Activated naive CD4-positive, alpha-beta T cell treated with anti-CD3 and anti-CD28 coated beads, Interleukin-2, amount 50 U/mL, for 72 hours (primary cell): ENCODE measurements at regions not wholly inside any gene's neighbourhood (a gene's known extent, or its start where the extent isn't known, plus 50 kb on each side); places are given as distances from the start of the nearest gene placed in this dataset.

Source experiments
- ATAC-seq, 2 donors: fragments of 150-1000 bp; cut with Tn5 transposase; 2 replicates each; pipeline ENCODE4 v1.10.0; 2021; ENCODE audit warnings: mild to moderate bottlenecking in 2 of 2, moderate library complexity in 2 of 2
- DNase-seq, 2 donors: peaks; one replicate each; pipeline ENCODE4 v3.0.0; 2021 to 2022; ENCODE audit warnings: low spot score in 2 of 2
- H3K27ac Mint-ChIP-seq, 2 donors: one replicate each; pipeline ENCODE4 v1.8.0; 2022; ENCODE audit warnings: mild to moderate bottlenecking in 2 of 2, mixed read lengths in 2 of 2
- H3K36me3 Mint-ChIP-seq, 2 donors: one replicate each; pipeline ENCODE4 v1.8.0; 2022; ENCODE audit warnings: mixed read lengths in 2 of 2
- H3K9me3 Mint-ChIP-seq, 2 donors: one replicate each; pipeline ENCODE4 v1.8.0; 2022; ENCODE audit warnings: mixed read lengths in 2 of 2

DNA sequence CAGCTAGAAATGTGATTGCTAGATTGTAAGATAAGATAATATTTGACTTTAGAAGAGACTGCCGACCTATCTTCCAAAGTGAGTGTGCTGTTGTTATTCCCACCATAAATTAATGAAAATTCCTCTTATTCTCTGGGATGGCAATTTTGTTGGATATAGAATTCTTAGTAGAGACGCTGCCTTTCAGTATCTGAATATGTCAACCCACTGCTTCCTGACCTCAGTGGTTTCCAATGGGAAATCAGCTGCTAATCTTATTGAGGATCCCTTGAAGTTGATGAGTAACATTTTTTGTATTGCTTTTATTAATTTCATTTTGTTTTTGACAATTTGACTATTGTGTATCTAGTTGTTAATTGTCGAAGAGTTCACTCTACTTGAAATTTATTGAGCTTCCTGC, 313.0 kb downstream of the BMP2 start:
- Mint-ChIP-seq H3K9me3 (peaks cover 0 to 12% of the 10 kb centered on the region in 2 donors), H3K27ac (no peak overlapping the region), H3K36me3 (no peaks in the 10 kb centered on the region)
- no peak for ATAC-seq
- DNase-seq: no peak

DNA sequence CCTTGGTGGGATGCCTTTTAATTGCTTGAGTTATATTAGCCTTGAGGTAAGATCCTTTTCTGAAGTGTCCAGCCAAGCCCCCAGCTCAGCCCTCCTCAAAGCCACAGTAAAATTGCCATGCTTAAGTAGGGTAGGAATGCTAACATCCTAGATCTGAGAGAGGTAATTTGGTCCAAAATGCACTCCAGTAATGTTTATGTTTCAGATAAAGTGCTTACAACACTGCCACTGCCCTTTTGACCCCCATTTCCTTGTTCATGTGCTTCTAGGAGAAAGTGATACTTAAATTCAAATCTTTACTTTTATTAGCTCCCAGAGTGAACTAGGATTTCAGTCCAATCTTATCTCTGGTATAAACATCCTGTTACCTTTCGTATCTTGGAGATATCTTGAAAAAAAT, 318.0 kb downstream of the BMP2 start:
- no peak overlapping the region for H3K27ac Mint-ChIP-seq
- DNase-seq (no peak), ATAC-seq (no peak)
- peaks cover 15 to 17% of the 10 kb centered on the region in 2 donors for H3K9me3 Mint-ChIP-seq
- no peaks in the 10 kb centered on the region for H3K36me3 Mint-ChIP-seq

DNA sequence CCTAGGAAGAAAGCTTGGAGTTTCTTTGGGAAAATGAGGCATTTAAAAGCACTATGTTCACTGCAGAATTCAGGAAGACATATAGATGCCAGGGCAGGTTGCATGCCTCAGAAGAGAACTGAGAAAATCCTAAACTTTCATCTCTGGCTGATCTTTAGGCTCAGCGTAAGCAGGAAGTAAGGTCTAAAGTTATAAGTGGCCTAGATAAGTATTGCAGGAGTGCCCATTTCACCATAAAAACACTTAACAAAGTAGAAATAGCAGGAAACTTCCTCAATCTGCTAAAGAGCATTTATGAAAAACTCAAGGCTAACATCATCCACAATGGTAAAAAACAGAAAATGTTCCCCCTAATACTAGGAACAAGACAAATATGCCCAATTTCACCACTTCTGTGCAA, 320.3 kb downstream of the BMP2 start:
- H3K27ac Mint-ChIP-seq: no peak overlapping the region
- no peak for ATAC-seq

DNA sequence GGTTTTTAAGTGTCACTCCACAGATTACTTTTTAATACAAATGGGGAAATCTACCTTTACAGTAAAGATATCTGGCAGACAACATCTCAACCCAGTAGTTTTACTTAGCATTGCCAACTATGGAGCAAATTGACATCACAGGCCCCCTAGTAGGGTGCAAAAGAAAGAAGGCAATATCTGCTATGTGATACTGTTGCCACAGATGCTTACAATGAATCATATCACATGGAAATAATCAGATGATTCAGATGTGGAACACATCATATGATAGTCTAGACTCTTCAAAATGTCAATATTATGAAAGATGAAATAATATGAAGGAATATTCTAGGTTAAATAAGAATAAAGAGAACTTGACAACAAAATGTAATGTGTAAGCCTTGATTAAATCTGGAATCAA, 322.5 kb downstream of the BMP2 start:
- Mint-ChIP-seq H3K36me3 (peaks cover 0 to 5% of the 10 kb centered on the region in 2 donors), H3K9me3 (peaks cover 18 to 21% of the 10 kb centered on the region in 2 donors), H3K27ac (no peak overlapping the region)
- no peak for DNase-seq
- ATAC-seq: no peak

More for the DNA sequence above, 320.3 kb downstream of the BMP2 start:
- no peak for DNase-seq
- no peaks in the 10 kb centered on the region for H3K36me3 Mint-ChIP-seq
- H3K9me3 Mint-ChIP-seq: peaks cover 15 to 21% of the 10 kb centered on the region in 2 donors

DNA sequence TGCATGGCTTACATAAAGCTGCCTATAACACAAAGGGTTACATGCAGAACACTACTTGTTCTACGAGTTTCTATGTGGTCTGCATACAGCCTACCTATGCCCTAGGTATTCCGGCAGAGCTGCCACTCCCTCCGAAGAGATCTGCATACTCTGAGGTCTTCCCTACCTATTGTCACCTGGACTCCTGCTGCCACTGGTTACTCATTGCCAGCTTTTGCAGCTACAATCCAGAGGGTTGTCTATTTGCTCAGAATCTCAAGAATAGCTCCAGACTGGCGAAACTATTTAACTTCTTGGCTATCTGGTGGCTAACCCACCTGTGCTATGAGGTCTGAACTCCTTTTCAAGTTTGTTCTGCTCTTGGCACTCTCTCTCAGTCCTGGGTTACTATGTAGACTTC, 323.3 kb downstream of the BMP2 start:
- no peak overlapping the region for H3K27ac Mint-ChIP-seq
- H3K36me3 Mint-ChIP-seq: peaks cover 0 to 5% of the 10 kb centered on the region in 2 donors
- ATAC-seq: no peak
- peaks cover 17% of the 10 kb centered on the region in 2 donors for H3K9me3 Mint-ChIP-seq
- DNase-seq: no peak

DNA sequence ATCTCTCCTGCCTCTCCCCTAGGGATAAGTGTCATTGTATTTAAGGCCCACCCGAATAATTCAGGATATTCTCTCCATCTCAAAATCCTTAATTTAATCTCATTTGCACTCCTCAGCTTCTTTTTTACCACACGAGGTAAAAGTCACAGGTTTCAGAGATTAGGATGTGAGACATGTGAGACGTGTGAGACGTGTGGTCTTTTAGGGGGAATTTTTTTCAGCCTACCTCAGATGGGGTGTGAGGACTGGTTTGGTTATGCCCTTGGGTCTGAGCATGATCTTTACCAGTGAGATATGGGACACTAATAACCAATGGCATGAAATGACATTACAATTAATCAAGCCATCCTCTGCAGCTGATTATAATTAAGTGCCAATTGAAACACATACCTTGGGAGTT, 324.2 kb downstream of the BMP2 start:
- Mint-ChIP-seq H3K9me3 (peaks cover 12 to 14% of the 10 kb centered on the region in 2 donors), H3K27ac (no peak overlapping the region), H3K36me3 (peaks cover 0 to 5% of the 10 kb centered on the region in 2 donors)
- DNase-seq: no peak
- ATAC-seq: no peak

DNA sequence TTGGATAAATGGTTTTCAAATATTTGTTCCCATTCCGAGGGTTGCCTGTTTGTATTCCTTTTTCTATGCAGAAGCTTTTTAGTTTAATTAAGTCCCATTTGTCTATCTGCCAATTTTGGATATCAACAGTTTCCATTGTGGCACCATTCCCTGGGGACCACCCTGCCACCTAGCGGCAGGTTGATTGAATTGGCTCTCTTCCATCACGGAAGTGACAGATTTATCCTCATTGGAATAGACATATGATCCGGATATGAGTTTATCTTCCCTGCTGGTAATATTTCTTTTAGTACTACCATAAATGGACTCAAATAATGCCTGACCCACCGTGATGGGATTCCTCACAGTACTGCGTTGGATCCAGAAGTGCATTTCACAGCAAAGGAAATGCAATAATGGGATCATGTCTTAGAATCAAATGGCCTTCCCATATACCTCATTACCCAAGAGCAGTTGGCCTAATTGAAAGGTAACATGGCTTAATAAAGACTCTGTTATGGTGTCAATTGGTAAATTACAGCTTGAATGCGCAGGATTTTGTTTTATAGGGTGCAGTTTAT, 327.0 kb downstream of the BMP2 start:
- H3K27ac Mint-ChIP-seq: no peak overlapping the region
- no peak for ATAC-seq
- peaks cover 0 to 5% of the 10 kb centered on the region in 2 donors for H3K36me3 Mint-ChIP-seq
- peak in 1 of 2 donors; percentile 7 for DNase-seq
- peaks cover 6 to 19% of the 10 kb centered on the region in 2 donors for H3K9me3 Mint-ChIP-seq

DNA sequence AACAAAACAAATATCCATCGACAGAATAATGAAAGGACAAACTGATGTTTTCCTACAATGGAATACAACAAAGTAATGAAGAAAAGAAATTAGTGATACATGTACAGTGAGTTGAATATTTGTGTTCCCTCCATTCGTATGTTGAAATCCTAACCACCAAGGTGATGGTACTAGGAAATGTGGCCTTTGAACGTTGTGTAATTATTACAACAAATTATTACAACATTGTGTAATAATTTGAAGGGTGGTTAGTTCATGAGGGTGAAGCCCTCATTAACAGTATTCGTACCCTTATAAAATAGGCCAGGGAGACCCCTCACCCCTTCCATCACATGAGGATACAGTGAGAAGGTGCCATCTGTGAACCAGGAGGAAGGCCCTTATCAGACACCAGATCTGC, 339.4 kb downstream of the BMP2 start:
- Mint-ChIP-seq H3K27ac (no peak overlapping the region), H3K36me3 (no peaks in the 10 kb centered on the region), H3K9me3 (peaks cover 13 to 19% of the 10 kb centered on the region in 2 donors)
- DNase-seq (no peak), ATAC-seq (no peak)

DNA sequence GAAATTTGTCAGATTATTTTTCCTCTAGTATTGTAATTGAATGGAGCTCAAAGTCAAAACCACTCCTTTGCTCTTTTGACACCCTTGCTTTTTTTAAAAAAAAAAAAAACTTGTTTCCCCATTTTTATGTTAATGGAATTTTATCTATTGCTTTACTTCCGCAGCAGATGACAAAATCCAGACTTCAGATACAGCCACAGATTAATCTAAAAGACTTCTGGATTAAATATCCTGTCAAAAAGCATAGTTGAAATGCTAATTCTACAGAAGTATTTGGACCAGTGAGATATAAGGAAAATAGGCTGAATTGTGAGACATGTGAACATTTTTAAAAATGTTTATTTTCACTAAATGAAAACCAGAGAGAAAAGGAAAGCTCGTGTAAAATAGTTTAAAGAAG, 341.4 kb downstream of the BMP2 start:
- H3K27ac Mint-ChIP-seq: no peak overlapping the region

DNA sequence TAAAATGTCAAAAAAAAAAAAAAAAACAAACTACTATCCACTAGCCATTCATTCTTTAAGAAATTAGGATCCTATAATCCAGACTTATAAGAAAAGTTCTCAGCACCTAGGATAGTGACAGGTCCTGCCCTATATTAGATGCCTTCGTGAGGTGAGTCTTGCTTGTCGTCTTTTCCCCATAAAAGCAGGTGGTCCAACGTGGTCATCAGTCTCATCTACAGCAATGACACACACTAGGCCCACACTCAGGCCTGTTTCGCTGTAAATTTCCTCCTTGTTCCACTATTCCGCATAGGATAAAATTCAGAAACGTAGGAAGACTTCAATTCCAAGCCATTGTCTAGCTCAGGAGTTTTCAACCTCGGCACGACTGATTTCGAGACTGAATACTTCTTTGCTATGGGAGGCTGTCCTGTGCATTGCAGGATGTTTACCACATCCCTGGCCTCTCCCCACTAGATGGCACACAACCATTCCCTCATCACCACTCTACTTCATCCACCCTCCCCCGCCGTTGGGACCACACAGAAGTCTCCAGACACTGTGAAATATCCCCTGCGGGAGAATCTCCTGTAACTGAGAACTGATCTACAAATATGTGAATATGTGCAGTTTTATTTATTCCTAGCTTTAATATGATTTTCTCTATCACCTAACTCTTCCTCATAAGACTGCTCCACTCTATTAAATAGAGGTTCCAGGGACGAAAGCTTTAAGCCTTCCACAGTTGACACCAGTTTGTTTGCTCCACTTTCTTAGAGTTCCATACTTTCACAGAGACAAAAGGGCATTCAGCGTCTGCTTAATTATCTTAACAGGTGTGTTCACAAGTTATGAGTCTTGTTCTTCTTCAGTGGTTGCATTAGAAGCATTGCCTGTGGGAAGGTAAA, 346.3 kb downstream of the BMP2 start:
- Mint-ChIP-seq H3K36me3 (no peaks in the 10 kb centered on the region), H3K9me3 (peaks cover 12 to 21% of the 10 kb centered on the region in 2 donors), H3K27ac (no peak overlapping the region)
- no peak for DNase-seq
- ATAC-seq: no peak

More for the DNA sequence above, 341.4 kb downstream of the BMP2 start:
- Mint-ChIP-seq H3K9me3 (peaks cover 15% of the 10 kb centered on the region in 2 donors), H3K36me3 (no peaks in the 10 kb centered on the region)
- ATAC-seq: no peak
- no peak for DNase-seq

DNA sequence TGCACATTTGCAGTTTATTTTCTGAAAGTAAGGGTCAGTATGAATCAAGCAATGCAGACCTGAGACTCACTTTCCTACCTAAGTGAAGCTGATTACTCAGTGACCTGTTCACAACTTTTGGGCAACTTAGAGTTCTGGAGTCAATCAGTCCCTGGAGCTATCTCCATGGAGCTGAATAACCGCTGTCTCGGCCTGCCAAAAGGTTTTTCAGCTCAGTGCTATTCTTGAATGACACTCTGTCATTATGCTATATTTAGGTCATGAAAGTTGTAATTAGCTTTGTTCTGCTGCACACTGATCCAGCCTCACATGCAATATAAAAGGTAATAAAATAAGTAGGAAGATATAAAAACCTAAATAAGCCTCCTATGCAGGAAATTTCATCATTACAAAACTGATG, 356.0 kb downstream of the BMP2 start:
- H3K9me3 Mint-ChIP-seq: peaks cover 12% of the 10 kb centered on the region in 2 donors
- H3K36me3 Mint-ChIP-seq: no peaks in the 10 kb centered on the region
- H3K27ac Mint-ChIP-seq: no peak overlapping the region
- DNase-seq: no peak
- no peak for ATAC-seq

DNA sequence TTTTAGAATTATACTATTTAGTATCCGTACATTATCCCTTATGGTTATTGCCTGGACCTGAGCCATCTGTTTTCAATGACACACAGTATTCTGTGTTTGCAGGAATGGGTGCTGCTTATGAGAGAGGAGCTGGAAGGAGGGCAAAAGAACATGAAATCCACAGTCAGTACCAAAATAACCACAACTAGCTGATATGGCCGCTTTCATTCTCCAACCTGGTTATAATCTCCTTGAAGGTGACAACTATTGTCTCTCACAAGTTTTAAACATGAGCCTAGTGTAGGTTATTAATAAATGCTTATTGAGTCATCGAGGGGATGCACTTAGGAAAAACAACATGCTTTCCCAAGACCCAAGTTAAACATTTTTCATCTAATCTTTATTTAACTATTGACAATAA, 356.6 kb downstream of the BMP2 start:
- no peak for DNase-seq
- peaks cover 12% of the 10 kb centered on the region in 2 donors for H3K9me3 Mint-ChIP-seq
- H3K27ac Mint-ChIP-seq: no peak overlapping the region
- H3K36me3 Mint-ChIP-seq: no peaks in the 10 kb centered on the region
- no peak for ATAC-seq

DNA sequence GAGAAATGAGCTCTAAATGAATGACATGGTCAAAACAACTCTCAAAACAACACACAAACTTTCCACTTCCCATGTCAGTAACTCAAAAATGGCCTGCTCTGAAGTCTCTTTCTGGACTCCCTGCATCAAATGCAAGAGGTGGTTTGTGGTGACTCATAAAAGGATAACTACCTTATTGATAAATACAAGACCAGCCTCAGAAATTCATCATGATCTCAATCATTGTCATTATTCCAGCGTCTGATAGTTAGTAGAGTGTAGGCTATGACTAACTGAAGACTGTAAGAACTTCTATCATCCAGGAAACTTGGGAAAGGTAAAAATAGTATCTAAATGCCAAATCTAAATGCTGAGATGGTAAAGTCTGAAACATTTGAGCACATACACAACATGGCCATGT, 369.4 kb downstream of the BMP2 start:
- Mint-ChIP-seq H3K36me3 (no peaks in the 10 kb centered on the region), H3K9me3 (peaks cover 9 to 10% of the 10 kb centered on the region in 2 donors), H3K27ac (no peak overlapping the region)
- ATAC-seq (no peak), DNase-seq (no peak)

DNA sequence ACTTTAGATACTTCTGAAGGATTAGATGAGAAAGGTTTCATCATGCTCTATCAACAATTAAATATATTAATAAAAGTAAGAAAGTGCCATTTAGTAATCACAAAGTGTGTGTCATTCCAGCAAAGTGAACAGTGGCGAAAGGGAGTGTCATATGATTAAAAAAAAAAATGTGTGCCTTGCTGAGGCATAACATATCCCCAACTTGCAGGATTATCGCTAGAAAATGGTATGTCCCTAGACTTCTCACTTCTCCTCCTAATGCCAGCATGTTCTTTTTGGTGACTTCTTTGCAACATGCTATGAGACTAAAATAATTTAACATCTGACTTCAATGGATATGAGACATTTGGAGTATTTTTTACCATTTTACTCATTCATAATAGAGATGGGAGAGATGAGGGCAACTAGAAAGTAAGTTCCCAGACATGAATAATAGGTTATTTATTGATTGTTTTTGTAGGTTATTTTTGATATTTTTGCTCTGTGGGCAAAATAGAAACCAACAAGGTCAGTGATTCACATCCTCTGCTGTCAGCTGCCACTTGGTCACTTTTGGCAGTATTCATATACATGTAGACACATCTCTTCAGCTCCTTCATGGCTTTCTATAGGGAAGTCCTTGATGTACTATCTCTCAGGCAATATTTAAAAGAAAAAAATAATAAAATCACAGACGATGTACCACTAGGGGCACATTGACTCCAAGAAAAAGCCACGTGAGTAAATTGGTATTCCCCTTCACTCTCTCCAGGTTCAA, 370.1 kb downstream of the BMP2 start:
- peaks cover 9 to 10% of the 10 kb centered on the region in 2 donors for H3K9me3 Mint-ChIP-seq
- DNase-seq (no peak), ATAC-seq (no peak)
- H3K36me3 Mint-ChIP-seq: no peaks in the 10 kb centered on the region
- no peak overlapping the region for H3K27ac Mint-ChIP-seq

DNA sequence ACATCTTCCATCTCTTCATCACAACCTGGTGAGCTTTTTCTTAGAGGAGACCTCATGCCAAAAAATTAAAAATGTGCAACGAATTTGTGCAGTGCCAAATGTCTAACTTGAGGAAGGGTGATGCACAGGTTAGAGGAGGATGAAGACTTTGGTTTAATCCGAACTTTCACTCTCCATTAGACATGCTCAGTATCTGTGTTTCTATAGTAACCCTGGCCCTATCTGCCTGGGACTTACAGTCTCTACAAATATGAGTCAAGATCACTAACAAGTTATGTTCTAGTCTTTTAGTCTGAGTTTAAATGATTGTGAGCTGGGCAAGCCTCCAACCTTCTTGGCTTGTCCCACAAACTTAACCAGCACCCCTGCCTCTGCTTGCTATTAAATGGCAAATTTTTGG, 377.0 kb downstream of the BMP2 start:
- no peaks in the 10 kb centered on the region for H3K36me3 Mint-ChIP-seq
- H3K27ac Mint-ChIP-seq: no peak overlapping the region
- no peak for DNase-seq
- H3K9me3 Mint-ChIP-seq: peaks cover 10 to 17% of the 10 kb centered on the region in 2 donors
- ATAC-seq: no peak

DNA sequence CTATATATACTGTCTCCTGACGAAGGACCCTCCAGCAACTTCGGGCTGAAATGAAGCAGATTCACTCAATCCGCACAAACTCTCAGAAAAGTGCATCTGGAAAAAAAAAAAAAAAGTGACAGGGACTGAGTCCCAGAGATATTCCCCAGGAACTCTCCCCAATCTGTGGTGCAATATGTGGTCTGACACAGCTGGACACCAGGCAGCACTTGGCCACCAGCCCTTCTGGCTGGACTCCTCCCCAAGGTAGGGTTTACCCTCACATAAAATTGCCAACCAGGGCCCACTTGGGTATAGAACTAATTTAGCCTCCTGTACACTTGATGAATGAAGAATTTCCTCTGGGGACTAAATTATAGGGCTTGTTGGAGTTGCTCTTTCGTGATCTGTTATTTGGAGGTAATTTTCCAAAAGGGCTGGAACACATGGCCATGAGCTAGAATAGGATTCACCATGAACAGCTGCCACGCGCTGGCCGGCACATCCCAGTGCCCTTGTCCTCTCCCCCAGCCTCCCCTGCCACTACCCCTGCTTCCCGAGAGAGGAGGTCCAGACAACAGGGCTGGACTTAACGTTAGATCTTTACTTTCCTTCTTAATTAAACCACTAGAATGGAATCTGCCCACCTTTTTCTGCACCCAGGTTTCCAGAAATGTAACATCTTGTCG, 379.2 kb downstream of the BMP2 start:
- no peak for ATAC-seq
- no peak for DNase-seq
- peaks cover 5 to 17% of the 10 kb centered on the region in 2 donors for H3K9me3 Mint-ChIP-seq
- no peak overlapping the region for H3K27ac Mint-ChIP-seq
- no peaks in the 10 kb centered on the region for H3K36me3 Mint-ChIP-seq

DNA sequence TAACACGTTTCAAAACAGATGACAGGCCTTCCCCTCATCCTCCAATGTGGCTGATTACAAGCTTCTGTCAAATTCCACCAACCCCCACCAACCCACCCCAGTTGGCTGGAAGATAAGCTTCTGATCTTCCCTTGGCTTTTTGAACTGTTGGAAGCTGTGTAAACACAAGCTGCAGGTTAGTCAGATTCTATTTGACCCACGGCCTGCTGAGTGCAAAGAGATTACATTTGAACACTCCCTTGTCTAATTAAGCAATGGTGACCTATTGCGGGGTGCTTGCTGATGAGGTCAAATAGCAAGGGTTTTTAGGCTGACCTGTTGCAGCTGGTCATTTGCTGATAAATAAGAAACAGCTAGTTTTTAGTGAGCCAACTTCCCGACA, 379.7 kb downstream of the BMP2 start:
- H3K9me3 Mint-ChIP-seq: peaks cover 5 to 17% of the 10 kb centered on the region in 2 donors
- ATAC-seq: no peak
- DNase-seq: no peak
- H3K27ac Mint-ChIP-seq: no peak overlapping the region
- no peaks in the 10 kb centered on the region for H3K36me3 Mint-ChIP-seq
